NCI-H2029 (cell line): ENCODE measurements at regions not wholly inside any gene's neighbourhood (a gene's known extent, or its start where the extent isn't known, plus 50 kb on each side); places are given as distances from the start of the nearest gene placed in this dataset.

ENCODE experiments used
- DNase-seq: peaks from one replicate; lab custom pipeline; 2025; lab: John Stamatoyannopoulos, UW

DNA sequence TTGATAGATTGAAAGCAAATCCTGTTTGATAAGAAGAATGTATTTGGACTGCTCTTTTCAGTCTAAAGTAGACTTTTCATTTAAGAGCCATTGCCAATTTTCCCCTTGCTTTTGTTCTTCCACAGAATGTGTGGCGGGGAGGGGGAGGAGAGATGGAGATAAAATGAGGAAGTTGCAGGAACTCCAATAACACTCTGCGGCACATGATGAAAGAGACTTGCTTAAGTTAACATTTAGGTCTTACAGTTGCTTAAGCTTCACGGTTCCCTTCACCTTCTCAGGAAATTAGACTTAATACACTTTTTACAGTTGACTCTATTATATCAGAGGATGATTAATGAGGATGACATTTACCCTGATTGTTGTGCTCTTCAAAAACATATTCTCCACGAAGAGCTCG, 537.3 kb downstream of the TMTC2 start:
- no peak for DNase-seq

- no peak for DNase-seq
These were observed 534.1 kb downstream of the TMTC2 start for GRCh38 chr12:83220774-83221173.

GRCh38 chr12:83216230-83216629, 529.5 kb downstream of the TMTC2 start:
- DNase-seq, result no peak

GRCh38 chr12:83214185-83214584, 527.5 kb downstream of the TMTC2 start:
- no peak for DNase-seq

GRCh38 chr12:83210933-83211332, 524.2 kb downstream of the TMTC2 start:
- no peak for DNase-seq

DNA sequence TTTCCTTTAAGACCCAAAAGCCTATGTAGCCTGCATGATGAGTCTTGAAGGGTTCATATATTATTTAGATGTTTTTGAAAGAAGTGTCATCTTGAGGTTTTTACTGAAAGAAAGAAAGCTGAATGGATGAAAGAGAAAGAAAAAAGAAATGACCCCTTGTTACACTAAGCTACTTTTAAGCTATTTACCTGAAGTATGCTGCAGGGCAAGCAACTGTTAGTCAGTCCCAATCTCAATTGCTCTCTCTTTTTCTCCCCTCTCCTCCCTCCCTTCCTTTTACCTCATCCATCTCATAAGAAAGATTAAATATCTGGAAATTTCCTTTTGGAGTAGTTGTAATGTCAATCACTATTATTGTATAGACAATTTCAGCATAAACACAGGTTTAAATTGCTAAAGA, 512.4 kb downstream of the TMTC2 start:
- DNase-seq, result no peak

- DNase-seq, result no peak
These were observed 511.7 kb downstream of the TMTC2 start for GRCh38 chr12:83198291-83199015.

DNA sequence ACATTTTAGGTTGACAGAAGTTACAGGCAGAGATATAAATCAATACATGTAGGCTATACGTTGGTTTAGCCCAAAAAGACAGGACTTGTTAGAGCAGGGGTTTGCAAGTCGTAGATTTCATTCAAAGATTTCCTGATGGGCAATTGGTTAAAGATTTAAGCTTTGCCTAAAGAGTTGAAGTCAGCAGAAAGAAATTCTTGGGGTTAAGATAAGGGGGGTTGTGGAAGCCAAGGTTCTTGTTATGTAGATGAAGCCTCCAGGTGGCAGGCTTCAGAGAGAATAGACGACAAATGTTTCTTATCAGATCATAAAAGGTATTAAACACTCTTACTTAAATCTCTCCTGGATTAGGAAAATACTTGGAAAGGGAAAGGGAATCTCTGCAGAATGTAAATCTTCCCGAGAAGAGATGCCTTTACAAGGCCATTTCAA, 510.8 kb downstream of the TMTC2 start:
- DNase-seq, result no peak

GRCh38 chr12:83196694-83197350, 510.1 kb downstream of the TMTC2 start:
- no peak for DNase-seq

DNA sequence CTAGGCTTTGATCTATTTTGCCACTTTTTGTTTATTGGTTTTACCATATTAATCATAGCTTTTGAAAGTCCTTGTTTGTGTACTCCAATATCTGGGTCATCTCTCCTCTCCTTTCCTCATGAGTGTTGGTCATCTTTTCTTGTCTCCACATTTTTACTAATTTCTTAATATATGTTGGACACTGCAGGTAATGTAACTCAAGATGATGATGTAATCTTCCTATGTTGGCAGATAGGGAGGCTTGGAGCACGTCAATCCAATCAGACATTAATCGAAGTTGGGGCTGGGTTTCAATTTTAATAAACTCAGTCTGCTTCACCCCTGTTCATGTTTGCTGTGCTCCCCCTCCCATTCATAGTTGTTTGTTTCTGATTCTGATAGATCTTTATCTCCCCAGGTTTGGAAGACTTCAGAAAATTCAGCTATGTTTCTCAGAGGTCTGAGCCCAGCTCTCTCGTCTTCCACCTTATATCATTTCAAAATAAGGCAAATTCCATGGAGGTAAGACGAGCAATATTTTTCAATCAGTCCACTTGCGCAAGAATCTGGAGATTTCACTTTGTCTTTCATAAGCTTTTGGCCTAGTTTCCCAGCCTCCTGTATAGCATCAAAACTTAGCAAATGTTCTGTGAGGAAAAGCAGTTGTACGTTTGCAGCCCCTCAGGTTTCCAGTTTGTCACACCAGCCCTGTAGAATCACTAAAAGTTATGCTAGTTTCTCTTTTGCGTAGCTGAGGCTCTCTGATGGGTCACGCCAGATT, 504.1 kb downstream of the TMTC2 start:
- no peak for DNase-seq

DNA sequence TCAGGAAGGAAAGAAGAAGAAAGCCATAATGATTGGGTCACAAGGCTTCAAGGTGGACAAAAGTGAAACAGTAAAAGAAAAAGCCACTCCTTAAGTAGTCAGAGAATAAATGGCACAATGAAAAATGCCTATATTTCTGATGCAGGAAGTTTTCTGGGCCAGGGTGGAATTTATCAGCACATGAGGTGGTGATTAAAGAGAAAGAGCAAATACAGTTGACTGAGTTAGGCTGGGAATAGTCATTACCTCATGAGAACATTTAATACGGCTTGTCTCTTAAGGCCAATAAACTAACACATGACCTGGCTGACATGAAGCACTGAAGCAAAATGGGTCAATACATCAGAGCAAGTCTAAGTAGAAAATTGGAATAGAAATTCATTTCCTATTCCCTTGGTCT, 499.7 kb downstream of the TMTC2 start:
- DNase-seq, result no peak

DNA sequence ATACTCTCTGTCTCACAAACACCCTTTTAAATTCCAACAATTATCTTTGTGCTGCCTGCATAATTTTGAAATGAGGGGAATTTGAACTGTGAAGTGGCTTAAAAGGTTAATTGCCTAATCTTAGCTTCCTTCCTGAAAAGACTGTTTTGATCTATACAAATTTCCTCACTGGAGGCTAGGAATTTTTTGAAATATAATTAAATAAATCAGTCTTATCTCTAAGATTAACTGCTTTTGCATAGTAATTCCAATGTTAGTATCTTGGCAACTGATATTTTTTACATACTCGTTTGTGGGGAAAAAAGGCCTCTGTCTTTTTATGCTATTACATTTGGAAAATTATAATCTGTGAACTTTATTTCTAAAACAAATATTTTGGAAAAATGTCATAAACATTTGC, 498.5 kb downstream of the TMTC2 start:
- no peak for DNase-seq
